Hepatocyte (in vitro differentiated cells): ENCODE measurements at regions not wholly inside any gene's neighbourhood (a gene's known extent, or its start where the extent isn't known, plus 50 kb on each side); places are given as distances from the start of the nearest gene placed in this dataset.

Source experiments
- CTCF ChIP-seq: fragments of 200-600 bp; sonication (generic); IDR thresholded peaks from 2 replicates; pipeline ENCODE4 v1.5.1; 2016; ENCODE audit warnings: antibody characterized with exemption, mild to moderate bottlenecking; ENCODE audit not compliant: poor library complexity
- EZH2phosphoT487 ChIP-seq: fragments of 200-600 bp; sonication (generic); IDR thresholded peaks from one replicate; pipeline ENCODE4 v1.6.1; 2018; ENCODE audit warnings: antibody characterized with exemption, mild to moderate bottlenecking, low read depth, moderate library complexity; ENCODE audit not compliant: unreplicated experiment, severe bottlenecking

- TF ChIP-seq CTCF (no peak), EZH2phosphoT487 (no peak)
Observed at GRCh38 chr3:19641408-19641807, 292.6 kb downstream of the EFHB start.
